ENCODE measurements at regions not wholly inside any gene's neighbourhood (a gene's known extent, or its start where the extent isn't known, plus 50 kb on each side); places are given as distances from the start of the nearest gene placed in this dataset.

GRCh38 chr2:204171432-204172144, 235.0 kb downstream of the ICOS start:
- ChIA-PET CTCF (no interaction called here), POLR2A (no interaction called here), RAD21 (ENCODE audit: low non-redundant PET in 1 of 2, low total read pairs in 2 of 2, uncharacterized antibody in 2 of 2, unreplicated experiment in 2 of 2) (no interaction called here)
- H2AFZ ChIP-seq (ENCODE audit: low read depth, low read length, poor library complexity, severe bottlenecking) = no peak overlapping the region
- H3K27me3 ChIP-seq (ENCODE audit: insufficient read depth, low read length) = peaks cover 39% of the 10 kb centered on the region
- TF ChIP-seq POLR2AphosphoS5 (IDR thresholded peaks at IDR 0.05; ENCODE audit: low read depth, low read length) = no peak
- no peak for TF ChIP-seq POLR2A (IDR thresholded peaks at IDR 0.05; ENCODE audit: borderline replicate concordance, extremely low read depth, insufficient read depth, insufficient read length)
- no peak for TF ChIP-seq ATF3 (IDR thresholded peaks at IDR 0.05)
- TF ChIP-seq MAX (IDR thresholded peaks at IDR 0.05) = no peak
- TF ChIP-seq ZBTB33 (IDR thresholded peaks at IDR 0.05; ENCODE audit: extremely low read depth, insufficient replicate concordance, low read length) = no peak
- TF ChIP-seq CBX3 (IDR thresholded peaks at IDR 0.05; ENCODE audit: low read depth) = no peak
- no peak for TF ChIP-seq RAD21 (IDR thresholded peaks at IDR 0.05; ENCODE audit: low read depth)
- no peak for TF ChIP-seq CEBPB (IDR thresholded peaks at IDR 0.05; ENCODE audit: low read depth)
- no peak for TF ChIP-seq FOSL1 (IDR thresholded peaks at IDR 0.05; ENCODE audit: low read depth)
- TF ChIP-seq SP1 (IDR thresholded peaks at IDR 0.05; ENCODE audit: low read depth) = no peak
- no peak for TF ChIP-seq EGR1 (IDR thresholded peaks at IDR 0.05; ENCODE audit: low read depth)
- TF ChIP-seq SRF (IDR thresholded peaks at IDR 0.05; ENCODE audit: low read depth) = no peak
- TF ChIP-seq SIN3A (IDR thresholded peaks at IDR 0.05; ENCODE audit: low read depth) = no peak
- TF ChIP-seq ZNF274 (IDR thresholded peaks at IDR 0.05; ENCODE audit: low read depth, low read length) = no peak
- TF ChIP-seq REST (IDR thresholded peaks at IDR 0.05; ENCODE audit: low read depth) = no peak
- no peak for TF ChIP-seq ELF1 (IDR thresholded peaks at IDR 0.05; ENCODE audit: borderline replicate concordance, low read depth)
- no peak for TF ChIP-seq EZH2 (IDR thresholded peaks at IDR 0.05)
- H3K9me2 ChIP-seq (ENCODE audit: insufficient read depth) = no peaks in the 10 kb centered on the region
- BruUV-seq (replicated peaks) = no TSS peak
- DNase-seq (ENCODE audit: low read depth, low spot score) (no peak), ATAC-seq (no peak)
- no peaks in the 10 kb centered on the region for H3K36me3 ChIP-seq (ENCODE audit: control insufficient read depth in 1 of 2, insufficient read depth in 2 of 2, low read length in 2 of 2)
- H3K27ac ChIP-seq (ENCODE audit: low read depth, low read length) = no peak overlapping the region
- H3K4me2 ChIP-seq (ENCODE audit: low read length) = no peak overlapping the region
- H3K79me2 ChIP-seq (ENCODE audit: insufficient read depth, low read length) = no peaks in the 10 kb centered on the region
- intact Hi-C loops (cut with micrococcal nuclease) = no loop called here
- H3K4me1 ChIP-seq (ENCODE audit: control insufficient read depth in 1 of 2, insufficient read depth in 2 of 2, low read length in 2 of 2) = no peaks in the 10 kb centered on the region
- H3K9ac ChIP-seq (ENCODE audit: low read length) = no peak overlapping the region
- H3K9me3 ChIP-seq (ENCODE audit: control insufficient read depth in 1 of 2, insufficient read depth in 1 of 2, low read depth in 1 of 2, low read length in 2 of 2) = no peaks in the 10 kb centered on the region
- no peak overlapping the region for H3K4me3 ChIP-seq (replicated peaks in 1 of 2; ENCODE audit: low read depth in 1 of 2, low read length in 2 of 2)
- no peaks in the 10 kb centered on the region for H4K20me1 ChIP-seq (ENCODE audit: insufficient read depth)
